HCT116 (cell line): ENCODE measurements at regions not wholly inside any gene's neighbourhood (a gene's known extent, or its start where the extent isn't known, plus 50 kb on each side); places are given as distances from the start of the nearest gene placed in this dataset.

Experiments
- ATAC-seq: fragments of 200-7000 bp; cut with Tn5 transposase; 2 replicates; pipeline ENCODE4 v1.9.1; 2020; ENCODE audit warnings: mild to moderate bottlenecking, moderate library complexity
- BruUV-seq: library from RNA; stranded (reverse); fragments of 400-500 nt; replicated peaks from 2 replicates; lab custom pipeline; 2021; lab: Mats Ljungman, UMichigan
- CTCF ChIA-PET: fragments of 300-600 bp; sonication (Branson Sonifier 250); formaldehyde crosslinking; loops from one replicate; lab custom pipeline; 2021; ENCODE audit warnings: antibody characterized with exemption; lab: Charles Lee
- POLR2A ChIA-PET: fragments of 300-600, 350-600 bp; sonication (Branson Sonifier 250); formaldehyde crosslinking; loops from one replicate; lab custom pipeline; 2021; ENCODE audit warnings: antibody characterized with exemption; lab: Charles Lee
- RAD21 ChIA-PET, 2 experiments: fragments of 300-600 bp; sonication (Branson Sonifier 250); formaldehyde crosslinking; loops; one replicate each; lab custom pipeline; 2023; ENCODE audit warnings: low total read pairs in 2 of 2; ENCODE audit not compliant: uncharacterized antibody in 2 of 2, unreplicated experiment in 2 of 2, low non-redundant PET in 1 of 2; lab: Charles Lee
- DNase-seq: peaks from one replicate; pipeline ENCODE4 v3.0.0-alpha.2; 2010; ENCODE audit warnings: low read depth, low spot score
- H2AFZ ChIP-seq: fragments of 200-600 bp; shearing (Covaris generic), sonication (generic); 2 replicates; pipeline ENCODE4 v1.6.1; 2017; ENCODE audit warnings: low read depth, mixed run types, mixed read lengths, antibody characterized with exemption, low read length; ENCODE audit not compliant: poor library complexity, severe bottlenecking
- H3K27ac ChIP-seq: 2 replicates; pipeline ENCODE4 v1.5.1; 2012; ENCODE audit warnings: low read depth, low read length
- H3K27me3 ChIP-seq: fragments of 200-600 bp; sonication (generic); 2 replicates; pipeline ENCODE4 v1.6.1; 2016; ENCODE audit warnings: mixed run types, low read length, mixed read lengths; ENCODE audit not compliant: insufficient read depth
- H3K36me3 ChIP-seq, 2 experiments: fragments of 200-500 bp in 1 of 2; fragments of 200-600 bp in 1 of 2; sonication (Bioruptor generic) in 1 of 2; sonication (generic) in 1 of 2; 2 replicates each; pipeline versions ENCODE4 v1.5.1 to v1.6.1; 2014 to 2016; ENCODE audit warnings: low read length in 2 of 2, inconsistent platforms in 1 of 2, mixed read lengths in 1 of 2, mixed run types in 1 of 2; ENCODE audit not compliant: insufficient read depth in 2 of 2, control insufficient read depth in 1 of 2
- H3K4me1 ChIP-seq, 2 experiments: fragments of 200-600 bp in 1 of 2; sonication (generic) in 1 of 2; 2 replicates each; pipeline versions ENCODE4 v1.5.1 to v1.6.1; 2012 to 2017; ENCODE audit warnings: low read length in 2 of 2, inconsistent platforms in 1 of 2, mild to moderate bottlenecking in 1 of 2, mixed read lengths in 1 of 2, mixed run types in 1 of 2, moderate library complexity in 1 of 2; ENCODE audit not compliant: insufficient read depth in 2 of 2, control insufficient read depth in 1 of 2
- H3K4me2 ChIP-seq: fragments of 200-600 bp; sonication (generic); 2 replicates; pipeline ENCODE4 v1.6.1; 2017; ENCODE audit warnings: mixed run types, low read length, mixed read lengths
- H3K4me3 ChIP-seq, 2 experiments: fragments of 200-600 bp in 1 of 2; sonication (generic) in 1 of 2; replicated peaks in 1 of 2; 2 replicates each; pipeline ENCODE4 v1.5.1; 2011 to 2016; ENCODE audit warnings: low read length in 2 of 2, control low read depth in 1 of 2, low read depth in 1 of 2, mild to moderate bottlenecking in 1 of 2, mixed read lengths in 1 of 2, mixed run types in 1 of 2
- H3K79me2 ChIP-seq: fragments of 200-600 bp; sonication (generic); 2 replicates; pipeline ENCODE4 v1.6.1; 2017; ENCODE audit warnings: mild to moderate bottlenecking, mixed run types, low read length, moderate library complexity, mixed read lengths; ENCODE audit not compliant: insufficient read depth
- H3K9ac ChIP-seq: fragments of 200-600 bp; sonication (generic); 2 replicates; pipeline ENCODE4 v1.6.1; 2016; ENCODE audit warnings: low read length, mixed read lengths
- H3K9me2 ChIP-seq: fragments of 200-600 bp; sonication (generic), shearing (Covaris generic); 2 replicates; pipeline ENCODE4 v1.6.1; 2017; ENCODE audit warnings: mixed run types, mild to moderate bottlenecking, moderate library complexity; ENCODE audit not compliant: insufficient read depth
- H3K9me3 ChIP-seq, 2 experiments: fragments of 200-500 bp in 1 of 2; fragments of 200-600 bp in 1 of 2; sonication (Bioruptor generic) in 1 of 2; sonication (generic) in 1 of 2; 2 replicates each; pipeline ENCODE4 v1.6.1; 2014 to 2017; ENCODE audit warnings: low read length in 2 of 2, mixed read lengths in 2 of 2, inconsistent platforms in 1 of 2, low read depth in 1 of 2, mild to moderate bottlenecking in 1 of 2, mixed run types in 1 of 2, moderate library complexity in 1 of 2; ENCODE audit not compliant: control insufficient read depth in 1 of 2, insufficient read depth in 1 of 2
- H4K20me1 ChIP-seq: fragments of 200-600 bp; sonication (generic), shearing (Covaris generic); 2 replicates; pipeline ENCODE4 v1.6.1; 2017; ENCODE audit warnings: mixed run types, mild to moderate bottlenecking, moderate library complexity; ENCODE audit not compliant: insufficient read depth
- ATF3 ChIP-seq: IDR thresholded peaks from 2 replicates; pipeline ENCODE4 v1.6.1; 2012
- CBX3 ChIP-seq: IDR thresholded peaks from 2 replicates; pipeline ENCODE4 v1.6.1; 2012; ENCODE audit warnings: low read depth
- CEBPB ChIP-seq: IDR thresholded peaks from 2 replicates; pipeline ENCODE4 v1.6.1; 2012; ENCODE audit warnings: low read depth
- ELF1 ChIP-seq: IDR thresholded peaks from 2 replicates; pipeline ENCODE4 v1.6.1; 2012; ENCODE audit warnings: low read depth, borderline replicate concordance
- EZH2 ChIP-seq: fragments of 200-600 bp; sonication (generic); IDR thresholded peaks from 2 replicates; pipeline ENCODE4 v1.6.1; 2017; ENCODE audit warnings: antibody characterized with exemption, mixed run types
- FOSL1 ChIP-seq: IDR thresholded peaks from 2 replicates; pipeline ENCODE4 v1.6.1; 2012; ENCODE audit warnings: low read depth
- POLR2A ChIP-seq: IDR thresholded peaks from 2 replicates; pipeline ENCODE4 v1.7.0; 2011; ENCODE audit warnings: borderline replicate concordance; ENCODE audit not compliant: insufficient read depth, insufficient read length; ENCODE audit errors: extremely low read depth
- RAD21 ChIP-seq: IDR thresholded peaks from 2 replicates; pipeline ENCODE4 v1.6.1; 2012; ENCODE audit warnings: low read depth, mild to moderate bottlenecking
- SRF ChIP-seq: IDR thresholded peaks from 2 replicates; pipeline ENCODE4 v1.6.1; 2012; ENCODE audit warnings: low read depth
- TCF7L2 ChIP-seq: IDR thresholded peaks from 2 replicates; pipeline ENCODE4 v1.7.0; 2011; ENCODE audit warnings: borderline replicate concordance, inconsistent platforms; ENCODE audit not compliant: insufficient read depth, insufficient read length; ENCODE audit errors: extremely low read depth
- YY1 ChIP-seq: IDR thresholded peaks from 2 replicates; pipeline ENCODE4 v1.6.1; 2011; ENCODE audit warnings: low read length, low read depth, moderate library complexity, mild to moderate bottlenecking; ENCODE audit not compliant: insufficient replicate concordance; ENCODE audit errors: extremely low read depth
- ZFX ChIP-seq: fragments of 450-650 bp; IDR thresholded peaks from 2 replicates; pipeline ENCODE4 v1.6.1; 2017
- ZNF274 ChIP-seq: fragments of 200-500 bp; sonication (Bioruptor generic); IDR thresholded peaks from 2 replicates; pipeline ENCODE4 v1.6.1; 2014; ENCODE audit warnings: mild to moderate bottlenecking, low read depth, low read length, inconsistent platforms
- intact Hi-C: fragments of 100-400 bp; cut with micrococcal nuclease; formaldehyde crosslinking; loops from 2 replicates; pipeline ENCODE4 v1.10.0; 2022
- TF ChIP-seq, protein P1 (sequence below): IDR thresholded peaks from 2 replicates; pipeline ENCODE4 v1.6.1; 2011; ENCODE audit warnings: mild to moderate bottlenecking, low read length, moderate library complexity; ENCODE audit not compliant: insufficient replicate concordance; ENCODE audit errors: extremely low read depth
- TF ChIP-seq, protein P2 (sequence below), 3 experiments: fragments of 200-600 bp in 1 of 3; sonication (generic) in 1 of 3; IDR thresholded peaks in 2 of 3; conservative IDR thresholded peaks in 1 of 3; 2 replicates each; pipeline ENCODE4 v1.5.1; 2012 to 2017; ENCODE audit warnings: low read depth in 2 of 3, low read length in 2 of 3, antibody characterized with exemption in 1 of 3, borderline replicate concordance in 1 of 3, control low read depth in 1 of 3, mild to moderate bottlenecking in 1 of 3, mixed read lengths in 1 of 3, mixed run types in 1 of 3, moderate library complexity in 1 of 3; ENCODE audit not compliant: insufficient read depth in 1 of 3

DNA sequence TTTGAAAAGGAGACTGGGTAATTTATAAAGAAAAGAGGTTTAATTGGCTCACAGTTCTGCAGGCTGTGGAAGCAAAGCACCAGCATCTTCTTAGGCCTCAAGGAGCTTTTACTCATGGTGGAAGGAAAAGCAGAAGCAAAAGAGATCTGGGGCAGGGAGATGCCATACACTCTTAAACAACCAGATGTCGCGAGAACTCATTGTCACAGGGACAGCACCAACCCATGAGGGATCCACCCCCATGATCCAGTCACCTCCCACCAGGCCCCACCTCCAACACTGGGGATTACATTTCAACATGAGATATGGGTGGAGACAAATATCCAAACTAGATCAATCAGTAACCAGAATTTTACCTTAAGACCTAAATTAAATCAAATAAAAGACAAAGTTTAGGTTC lies 87.2 kb downstream of the C11orf91 start:
- BruUV-seq = no TSS peak
- Histone ChIP-seq H3K9me3 (no peaks in the 10 kb centered on the region), H3K27me3 (no peaks in the 10 kb centered on the region), H3K36me3 (no peaks in the 10 kb centered on the region), H3K27ac (no peak overlapping the region), H4K20me1 (no peaks in the 10 kb centered on the region), H3K4me2 (no peak overlapping the region), H3K9ac (no peak overlapping the region), H3K79me2 (no peaks in the 10 kb centered on the region), H3K9me2 (no peaks in the 10 kb centered on the region), H3K4me3 (no peak overlapping the region), H2AFZ (no peak overlapping the region), H3K4me1 (no peaks in the 10 kb centered on the region)
- POLR2A ChIA-PET = no interaction called here
- DNase-seq = no peak
- TF ChIP-seq POLR2A = no peak
- TF ChIP-seq, protein P1, sequence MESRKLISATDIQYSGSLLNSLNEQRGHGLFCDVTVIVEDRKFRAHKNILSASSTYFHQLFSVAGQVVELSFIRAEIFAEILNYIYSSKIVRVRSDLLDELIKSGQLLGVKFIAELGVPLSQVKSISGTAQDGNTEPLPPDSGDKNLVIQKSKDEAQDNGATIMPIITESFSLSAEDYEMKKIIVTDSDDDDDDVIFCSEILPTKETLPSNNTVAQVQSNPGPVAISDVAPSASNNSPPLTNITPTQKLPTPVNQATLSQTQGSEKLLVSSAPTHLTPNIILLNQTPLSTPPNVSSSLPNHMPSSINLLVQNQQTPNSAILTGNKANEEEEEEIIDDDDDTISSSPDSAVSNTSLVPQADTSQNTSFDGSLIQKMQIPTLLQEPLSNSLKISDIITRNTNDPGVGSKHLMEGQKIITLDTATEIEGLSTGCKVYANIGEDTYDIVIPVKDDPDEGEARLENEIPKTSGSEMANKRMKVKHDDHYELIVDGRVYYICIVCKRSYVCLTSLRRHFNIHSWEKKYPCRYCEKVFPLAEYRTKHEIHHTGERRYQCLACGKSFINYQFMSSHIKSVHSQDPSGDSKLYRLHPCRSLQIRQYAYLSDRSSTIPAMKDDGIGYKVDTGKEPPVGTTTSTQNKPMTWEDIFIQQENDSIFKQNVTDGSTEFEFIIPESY = no peak
- no peak for TF ChIP-seq ATF3
- TF ChIP-seq CEBPB = no peak
- CTCF ChIA-PET = no interaction called here
- RAD21 ChIA-PET = no interaction called here
- peak; percentile 46 for ATAC-seq
- intact Hi-C loops = no loop called here

GRCh38 chr11:33610903-33611302 lies 89.7 kb downstream of the C11orf91 start:
- Histone ChIP-seq H2AFZ (no peak overlapping the region), H3K27ac (no peak overlapping the region), H3K9ac (no peak overlapping the region), H3K36me3 (no peaks in the 10 kb centered on the region), H3K79me2 (no peaks in the 10 kb centered on the region), H3K4me1 (no peaks in the 10 kb centered on the region), H3K4me3 (no peak overlapping the region), H3K27me3 (no peaks in the 10 kb centered on the region), H4K20me1 (no peaks in the 10 kb centered on the region), H3K9me3 (no peaks in the 10 kb centered on the region), H3K4me2 (no peak overlapping the region), H3K9me2 (no peaks in the 10 kb centered on the region)
- ATAC-seq (no peak), DNase-seq (no peak)
- CTCF ChIA-PET = no interaction called here
- RAD21 ChIA-PET = no interaction called here
- no TSS peak for BruUV-seq
- POLR2A ChIA-PET = no interaction called here
- intact Hi-C loops = no loop called here
- TF ChIP-seq CBX3 (no peak), CEBPB (no peak), ELF1 (no peak), SRF (no peak), EZH2 (no peak), TCF7L2 (no peak), POLR2A (no peak), YY1 (no peak), ZFX (no peak), FOSL1 (no peak), RAD21 (no peak), ZNF274 (no peak)
- TF ChIP-seq, protein P2, sequence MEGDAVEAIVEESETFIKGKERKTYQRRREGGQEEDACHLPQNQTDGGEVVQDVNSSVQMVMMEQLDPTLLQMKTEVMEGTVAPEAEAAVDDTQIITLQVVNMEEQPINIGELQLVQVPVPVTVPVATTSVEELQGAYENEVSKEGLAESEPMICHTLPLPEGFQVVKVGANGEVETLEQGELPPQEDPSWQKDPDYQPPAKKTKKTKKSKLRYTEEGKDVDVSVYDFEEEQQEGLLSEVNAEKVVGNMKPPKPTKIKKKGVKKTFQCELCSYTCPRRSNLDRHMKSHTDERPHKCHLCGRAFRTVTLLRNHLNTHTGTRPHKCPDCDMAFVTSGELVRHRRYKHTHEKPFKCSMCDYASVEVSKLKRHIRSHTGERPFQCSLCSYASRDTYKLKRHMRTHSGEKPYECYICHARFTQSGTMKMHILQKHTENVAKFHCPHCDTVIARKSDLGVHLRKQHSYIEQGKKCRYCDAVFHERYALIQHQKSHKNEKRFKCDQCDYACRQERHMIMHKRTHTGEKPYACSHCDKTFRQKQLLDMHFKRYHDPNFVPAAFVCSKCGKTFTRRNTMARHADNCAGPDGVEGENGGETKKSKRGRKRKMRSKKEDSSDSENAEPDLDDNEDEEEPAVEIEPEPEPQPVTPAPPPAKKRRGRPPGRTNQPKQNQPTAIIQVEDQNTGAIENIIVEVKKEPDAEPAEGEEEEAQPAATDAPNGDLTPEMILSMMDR (IDR thresholded peaks at IDR 0.05 in 2 of 3, conservative IDR thresholded peaks at IDR 0.05 in 1 of 3; ENCODE audit: borderline replicate concordance in 1 of 3, insufficient read depth in 1 of 3, low read depth in 2 of 3, low read length in 2 of 3) = no peak
